Fibroblast of lung (primary cell): ENCODE measurements at regions not wholly inside any gene's neighbourhood (a gene's known extent, or its start where the extent isn't known, plus 50 kb on each side); places are given as distances from the start of the nearest gene placed in this dataset.

ENCODE experiments used
- EZH2 ChIP-seq: IDR thresholded peaks from 2 replicates; pipeline ENCODE4 v1.5.1; 2012; ENCODE audit warnings: low read length, control low read depth, mild to moderate bottlenecking; ENCODE audit errors: missing control alignments
- TF ChIP-seq, protein P1 (sequence below), 2 donors: IDR thresholded peaks in 1 of 2; conservative IDR thresholded peaks in 1 of 2; 1 replicate in 1 of 2; 2 replicates in 1 of 2; pipeline ENCODE4 v1.5.1; 2011 to 2012; ENCODE audit warnings: low read length in 2 of 2, control low read depth in 1 of 2, inconsistent platforms in 1 of 2, low read depth in 1 of 2, mild to moderate bottlenecking in 1 of 2

GRCh38 chr6:81694207-81694606 is 58.3 kb downstream of the TENT5A start:
- TF ChIP-seq, protein P1, sequence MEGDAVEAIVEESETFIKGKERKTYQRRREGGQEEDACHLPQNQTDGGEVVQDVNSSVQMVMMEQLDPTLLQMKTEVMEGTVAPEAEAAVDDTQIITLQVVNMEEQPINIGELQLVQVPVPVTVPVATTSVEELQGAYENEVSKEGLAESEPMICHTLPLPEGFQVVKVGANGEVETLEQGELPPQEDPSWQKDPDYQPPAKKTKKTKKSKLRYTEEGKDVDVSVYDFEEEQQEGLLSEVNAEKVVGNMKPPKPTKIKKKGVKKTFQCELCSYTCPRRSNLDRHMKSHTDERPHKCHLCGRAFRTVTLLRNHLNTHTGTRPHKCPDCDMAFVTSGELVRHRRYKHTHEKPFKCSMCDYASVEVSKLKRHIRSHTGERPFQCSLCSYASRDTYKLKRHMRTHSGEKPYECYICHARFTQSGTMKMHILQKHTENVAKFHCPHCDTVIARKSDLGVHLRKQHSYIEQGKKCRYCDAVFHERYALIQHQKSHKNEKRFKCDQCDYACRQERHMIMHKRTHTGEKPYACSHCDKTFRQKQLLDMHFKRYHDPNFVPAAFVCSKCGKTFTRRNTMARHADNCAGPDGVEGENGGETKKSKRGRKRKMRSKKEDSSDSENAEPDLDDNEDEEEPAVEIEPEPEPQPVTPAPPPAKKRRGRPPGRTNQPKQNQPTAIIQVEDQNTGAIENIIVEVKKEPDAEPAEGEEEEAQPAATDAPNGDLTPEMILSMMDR (conservative IDR thresholded peaks at IDR 0.05 in 1 of 2, IDR thresholded peaks at IDR 0.05 in 1 of 2; ENCODE audit: low read depth in 1 of 2, low read length in 2 of 2) = no peak
- no peak for TF ChIP-seq EZH2
